ENCODE measurements at regions not wholly inside any gene's neighbourhood (a gene's known extent, or its start where the extent isn't known, plus 50 kb on each side); places are given as distances from the start of the nearest gene placed in this dataset.

- Histone ChIP-seq H3K36me3 (ENCODE audit: control insufficient read depth in 1 of 2, insufficient read depth in 2 of 2, low read length in 2 of 2) (no peaks in the 10 kb centered on the region), H3K9me3 (ENCODE audit: control insufficient read depth in 1 of 2, low read length in 2 of 2) (no peaks in the 10 kb centered on the region), H3K27me3 (ENCODE audit: low read depth, low read length) (no peaks in the 10 kb centered on the region), H3K4me3 (ENCODE audit: low read depth in 1 of 2, low read length in 2 of 2) (no peak overlapping the region), H3K4me1 (ENCODE audit: control insufficient read depth in 1 of 2, insufficient read depth in 2 of 2, low read length in 2 of 2) (no peaks in the 10 kb centered on the region), H3K27ac (ENCODE audit: low read length) (no peak overlapping the region)
Observed at GRCh38 chr18:11522992-11523391, 86.4 kb upstream of the SLC35G4 start.

GRCh38 chr18:11521853-11522252, 87.5 kb upstream of the SLC35G4 start:
- no peaks in the 10 kb centered on the region for H3K36me3 ChIP-seq (ENCODE audit: control insufficient read depth in 1 of 2, insufficient read depth in 2 of 2, low read length in 2 of 2)
- no peak overlapping the region for H3K27ac ChIP-seq (ENCODE audit: low read length)
- no peaks in the 10 kb centered on the region for H3K27me3 ChIP-seq (ENCODE audit: low read depth, low read length)
- no peak overlapping the region for H3K4me3 ChIP-seq (ENCODE audit: low read depth in 1 of 2, low read length in 2 of 2)
- no peaks in the 10 kb centered on the region for H3K4me1 ChIP-seq (ENCODE audit: control insufficient read depth in 1 of 2, insufficient read depth in 2 of 2, low read length in 2 of 2)
- no peaks in the 10 kb centered on the region for H3K9me3 ChIP-seq (ENCODE audit: control insufficient read depth in 1 of 2, low read length in 2 of 2)

GRCh38 chr18:11520536-11520935, 88.9 kb upstream of the SLC35G4 start:
- H3K9me3 ChIP-seq (ENCODE audit: control insufficient read depth in 1 of 2, low read length in 2 of 2): no peaks in the 10 kb centered on the region
- H3K27ac ChIP-seq (ENCODE audit: low read length): no peak overlapping the region
- H3K4me3 ChIP-seq (ENCODE audit: low read depth in 1 of 2, low read length in 2 of 2): no peak overlapping the region
- no peaks in the 10 kb centered on the region for H3K4me1 ChIP-seq (ENCODE audit: control insufficient read depth in 1 of 2, insufficient read depth in 2 of 2, low read length in 2 of 2)
- no peaks in the 10 kb centered on the region for H3K36me3 ChIP-seq (ENCODE audit: control insufficient read depth in 1 of 2, insufficient read depth in 2 of 2, low read length in 2 of 2)
- no peaks in the 10 kb centered on the region for H3K27me3 ChIP-seq (ENCODE audit: low read depth, low read length)

DNA sequence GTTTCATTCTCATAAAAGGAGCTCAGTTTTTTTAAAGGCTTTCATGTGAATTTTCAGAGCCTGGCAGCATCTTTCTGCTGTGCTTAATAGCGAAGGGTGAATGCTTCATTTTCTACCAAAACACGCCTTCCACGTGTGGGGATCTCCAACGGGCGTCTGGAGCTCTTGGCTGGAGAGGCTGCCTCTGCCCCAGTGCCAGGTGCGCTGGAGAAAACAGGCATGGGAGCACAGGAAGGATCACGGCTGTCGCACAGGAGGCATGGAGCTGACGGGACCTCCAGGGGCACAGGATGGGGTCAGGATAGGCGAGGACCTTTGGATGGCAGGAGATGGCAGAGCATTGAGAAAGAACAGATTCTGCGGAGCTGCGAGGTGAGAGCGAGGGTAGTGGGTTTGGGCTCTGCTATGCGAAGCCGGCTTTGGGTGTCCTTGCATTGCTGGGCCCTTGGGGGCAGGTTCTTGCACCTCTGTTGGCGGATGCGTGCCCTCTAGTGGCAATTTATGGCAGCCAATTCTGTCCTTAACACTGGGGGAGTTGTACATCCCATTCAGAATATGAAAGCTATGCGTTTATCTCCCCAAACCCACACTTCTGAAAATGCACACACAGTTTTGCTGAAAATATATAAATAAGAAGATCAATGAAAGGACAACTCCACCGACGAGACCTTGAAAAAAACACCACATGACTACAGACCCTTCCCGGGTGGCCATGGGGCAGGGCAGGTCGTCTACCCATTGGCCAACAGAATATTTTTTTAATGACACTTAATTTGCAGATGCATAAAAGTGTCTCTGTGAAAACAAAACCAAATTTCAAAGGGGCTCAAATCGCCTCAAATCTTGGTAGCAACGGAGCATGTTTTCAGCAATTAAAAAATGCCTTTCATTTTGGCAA, 90.4 kb upstream of the SLC35G4 start:
- Histone ChIP-seq H3K9me3 (ENCODE audit: control insufficient read depth in 1 of 2, low read length in 2 of 2) (no peaks in the 10 kb centered on the region), H3K4me3 (ENCODE audit: low read depth in 1 of 2, low read length in 2 of 2) (no peak overlapping the region), H3K27me3 (ENCODE audit: low read depth, low read length) (no peaks in the 10 kb centered on the region), H3K27ac (ENCODE audit: low read length) (no peak overlapping the region), H3K36me3 (ENCODE audit: control insufficient read depth in 1 of 2, insufficient read depth in 2 of 2, low read length in 2 of 2) (no peaks in the 10 kb centered on the region), H3K4me1 (ENCODE audit: control insufficient read depth in 1 of 2, insufficient read depth in 2 of 2, low read length in 2 of 2) (no peaks in the 10 kb centered on the region)

DNA sequence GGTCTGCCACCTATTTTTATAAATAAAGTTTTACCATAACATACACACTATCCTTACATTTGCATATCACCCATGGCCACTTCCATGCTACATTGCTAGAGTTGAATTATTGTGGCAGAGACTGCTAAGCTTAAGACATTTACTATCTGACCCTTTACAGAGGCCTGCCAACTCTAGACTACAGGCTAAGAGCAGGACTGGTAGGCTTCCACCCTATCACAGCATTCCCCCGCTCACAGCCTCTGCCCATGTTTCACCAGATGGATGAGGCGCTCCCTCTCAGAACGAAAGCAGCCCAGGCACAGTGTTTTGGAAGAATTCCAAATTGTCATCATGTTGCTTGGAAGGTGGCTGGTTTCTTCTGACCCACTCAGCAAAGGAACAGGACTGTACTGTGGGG, 91.7 kb upstream of the SLC35G4 start:
- Histone ChIP-seq H3K27me3 (ENCODE audit: low read depth, low read length) (no peaks in the 10 kb centered on the region), H3K4me1 (ENCODE audit: control insufficient read depth in 1 of 2, insufficient read depth in 2 of 2, low read length in 2 of 2) (no peaks in the 10 kb centered on the region), H3K4me3 (ENCODE audit: low read depth in 1 of 2, low read length in 2 of 2) (no peak overlapping the region), H3K36me3 (ENCODE audit: control insufficient read depth in 1 of 2, insufficient read depth in 2 of 2, low read length in 2 of 2) (no peaks in the 10 kb centered on the region), H3K9me3 (ENCODE audit: control insufficient read depth in 1 of 2, low read length in 2 of 2) (no peaks in the 10 kb centered on the region), H3K27ac (ENCODE audit: low read length) (no peak overlapping the region)

DNA sequence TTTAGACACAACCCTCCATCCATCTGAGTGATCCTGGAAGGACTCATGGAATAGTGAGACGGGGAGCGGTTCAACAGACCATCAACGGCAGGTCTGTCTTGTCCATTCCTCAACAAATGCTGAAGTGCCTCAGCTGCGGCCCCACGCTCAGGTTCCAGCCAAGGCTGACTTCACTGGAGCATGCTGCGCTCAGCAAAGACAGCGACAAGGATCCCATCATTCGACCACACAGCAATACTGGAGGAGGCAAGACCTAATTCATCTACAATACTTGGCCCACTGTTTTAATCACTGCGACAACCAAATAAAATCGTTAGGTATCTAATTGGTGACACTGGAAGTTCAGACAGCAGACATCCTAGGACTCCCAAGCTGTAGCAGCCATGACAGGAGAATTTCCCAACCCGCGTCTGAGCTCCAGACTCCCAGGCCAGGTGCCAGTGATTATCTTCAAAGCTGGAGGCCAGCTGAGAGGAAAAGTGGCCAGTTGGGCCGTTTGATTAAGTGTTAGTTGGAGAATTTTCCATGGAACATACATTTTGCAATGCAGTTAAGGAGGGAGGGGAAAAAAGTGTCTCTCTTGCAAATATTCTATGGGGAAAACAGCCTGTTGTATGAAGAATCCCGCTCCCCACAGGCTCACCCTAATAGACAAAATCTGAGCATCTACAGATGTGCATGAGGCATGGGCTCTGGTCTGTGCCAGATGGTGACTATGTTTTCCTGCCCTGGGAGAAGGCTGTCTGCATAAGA, 92.5 kb upstream of the SLC35G4 start:
- H3K4me1 ChIP-seq (ENCODE audit: control insufficient read depth in 1 of 2, insufficient read depth in 2 of 2, low read length in 2 of 2): no peaks in the 10 kb centered on the region
- H3K27ac ChIP-seq (ENCODE audit: low read length): no peak overlapping the region
- H3K4me3 ChIP-seq (ENCODE audit: low read depth in 1 of 2, low read length in 2 of 2): no peak overlapping the region
- H3K27me3 ChIP-seq (ENCODE audit: low read depth, low read length): no peaks in the 10 kb centered on the region
- H3K36me3 ChIP-seq (ENCODE audit: control insufficient read depth in 1 of 2, insufficient read depth in 2 of 2, low read length in 2 of 2): no peaks in the 10 kb centered on the region
- H3K9me3 ChIP-seq (ENCODE audit: control insufficient read depth in 1 of 2, low read length in 2 of 2): no peaks in the 10 kb centered on the region

DNA sequence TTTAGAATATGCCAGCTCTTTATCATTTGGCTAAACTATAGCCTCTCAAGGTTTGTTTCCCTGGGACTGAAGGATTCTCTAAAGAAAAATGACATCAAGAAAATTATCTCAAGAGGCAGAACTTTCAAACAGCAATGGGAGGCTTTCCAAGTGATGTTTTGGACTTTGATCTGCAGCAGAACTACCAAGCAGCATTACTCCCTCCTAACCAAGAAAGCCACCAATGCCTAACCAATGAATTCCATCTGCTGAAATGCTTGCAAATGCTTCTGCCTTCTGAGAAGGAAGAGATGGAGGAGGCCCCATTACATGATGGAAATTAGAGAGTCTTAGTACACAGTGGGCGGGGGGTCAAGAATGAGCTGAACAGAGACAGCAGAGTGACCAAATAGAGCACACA, 95.1 kb upstream of the SLC35G4 start:
- no peaks in the 10 kb centered on the region for H3K27me3 ChIP-seq (ENCODE audit: low read depth, low read length)
- H3K36me3 ChIP-seq (ENCODE audit: control insufficient read depth in 1 of 2, insufficient read depth in 2 of 2, low read length in 2 of 2): no peaks in the 10 kb centered on the region
- no peak overlapping the region for H3K27ac ChIP-seq (ENCODE audit: low read length)
- H3K4me1 ChIP-seq (ENCODE audit: control insufficient read depth in 1 of 2, insufficient read depth in 2 of 2, low read length in 2 of 2): no peaks in the 10 kb centered on the region
- H3K4me3 ChIP-seq (ENCODE audit: low read depth in 1 of 2, low read length in 2 of 2): no peak overlapping the region
- no peaks in the 10 kb centered on the region for H3K9me3 ChIP-seq (ENCODE audit: control insufficient read depth in 1 of 2, low read length in 2 of 2)

DNA sequence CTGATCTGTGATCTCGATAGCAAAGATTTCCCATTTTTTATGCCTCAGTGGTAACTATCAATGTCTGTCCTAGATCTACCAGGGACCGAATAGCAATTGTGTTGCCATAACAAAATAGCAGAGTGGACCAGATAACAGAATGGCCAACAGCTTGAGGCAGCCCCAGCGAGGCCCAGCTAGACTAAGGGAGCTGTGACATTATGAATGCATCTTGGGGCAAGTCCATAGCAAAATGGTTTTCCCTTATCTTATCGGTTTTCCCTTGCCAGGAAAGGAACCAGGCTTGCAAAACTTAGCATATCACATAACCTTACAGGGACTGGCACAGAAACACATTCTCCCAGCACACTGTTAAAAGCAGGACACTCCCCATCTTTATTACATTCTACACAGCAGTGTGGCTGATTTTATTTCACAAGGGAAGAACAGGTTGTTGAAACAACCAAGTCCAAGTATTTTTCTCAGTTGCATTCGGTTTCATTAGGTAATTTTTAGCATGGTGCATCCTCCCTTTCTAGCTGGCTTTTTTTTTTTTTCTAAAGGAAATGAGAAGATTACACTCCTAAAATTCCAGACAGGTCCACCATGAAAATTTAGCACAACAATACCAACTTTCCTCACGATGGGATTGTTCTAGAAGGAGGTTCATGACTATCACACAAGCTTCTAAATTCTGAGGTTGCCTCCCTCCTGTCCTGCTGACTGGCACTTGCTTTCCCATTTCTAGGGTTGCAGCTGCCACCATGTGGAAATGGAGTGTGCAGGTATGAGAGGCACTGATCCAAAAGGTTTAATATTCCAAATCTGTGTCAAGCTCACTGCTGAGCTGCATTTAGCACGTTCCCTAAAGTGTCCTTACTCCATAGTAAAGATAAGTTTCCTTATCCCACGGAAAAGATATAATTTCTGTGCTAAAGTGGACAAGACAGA, 97.0 kb upstream of the SLC35G4 start:
- H3K27ac ChIP-seq (ENCODE audit: low read length): no peak overlapping the region
- no peak overlapping the region for H3K4me3 ChIP-seq (ENCODE audit: low read depth in 1 of 2, low read length in 2 of 2)
- no peaks in the 10 kb centered on the region for H3K36me3 ChIP-seq (ENCODE audit: control insufficient read depth in 1 of 2, insufficient read depth in 2 of 2, low read length in 2 of 2)
- no peaks in the 10 kb centered on the region for H3K4me1 ChIP-seq (ENCODE audit: control insufficient read depth in 1 of 2, insufficient read depth in 2 of 2, low read length in 2 of 2)
- H3K27me3 ChIP-seq (ENCODE audit: low read depth, low read length): no peaks in the 10 kb centered on the region
- H3K9me3 ChIP-seq (ENCODE audit: control insufficient read depth in 1 of 2, low read length in 2 of 2): no peaks in the 10 kb centered on the region

DNA sequence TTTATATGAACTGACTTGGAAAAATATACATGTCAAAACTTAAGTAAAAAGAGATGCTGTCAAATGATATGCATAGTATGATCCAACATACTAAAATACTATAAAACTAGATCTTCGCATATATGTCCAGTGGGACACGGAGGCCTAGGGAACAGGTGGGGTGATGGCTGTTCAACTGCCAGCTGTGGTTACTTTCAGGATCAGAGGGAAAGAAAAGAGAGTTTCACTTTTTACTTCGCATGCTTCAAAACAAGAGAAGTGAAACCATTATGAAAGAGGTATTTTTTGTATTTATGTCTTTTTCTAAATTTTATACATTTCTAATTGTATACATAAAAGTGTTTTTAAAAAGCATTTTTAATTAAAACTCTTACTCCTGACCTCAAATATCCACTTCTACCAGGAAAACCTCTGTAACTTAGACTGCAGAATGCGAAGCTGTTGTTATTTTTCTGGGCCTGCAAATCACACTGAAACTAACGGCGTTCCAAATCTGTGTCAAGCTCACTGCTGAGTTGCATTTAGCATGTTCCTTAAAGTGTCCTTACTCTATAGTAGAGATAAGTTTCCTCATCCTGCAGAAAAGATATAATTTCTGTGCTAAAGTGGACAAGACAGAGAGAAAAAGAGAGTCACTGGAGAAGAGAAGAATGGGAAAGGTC, 97.8 kb upstream of the SLC35G4 start:
- Histone ChIP-seq H3K36me3 (ENCODE audit: control insufficient read depth in 1 of 2, insufficient read depth in 2 of 2, low read length in 2 of 2) (no peaks in the 10 kb centered on the region), H3K27me3 (ENCODE audit: low read depth, low read length) (no peaks in the 10 kb centered on the region), H3K4me1 (ENCODE audit: control insufficient read depth in 1 of 2, insufficient read depth in 2 of 2, low read length in 2 of 2) (no peaks in the 10 kb centered on the region), H3K4me3 (ENCODE audit: low read depth in 1 of 2, low read length in 2 of 2) (no peak overlapping the region), H3K9me3 (ENCODE audit: control insufficient read depth in 1 of 2, low read length in 2 of 2) (no peaks in the 10 kb centered on the region), H3K27ac (ENCODE audit: low read length) (no peak overlapping the region)

DNA sequence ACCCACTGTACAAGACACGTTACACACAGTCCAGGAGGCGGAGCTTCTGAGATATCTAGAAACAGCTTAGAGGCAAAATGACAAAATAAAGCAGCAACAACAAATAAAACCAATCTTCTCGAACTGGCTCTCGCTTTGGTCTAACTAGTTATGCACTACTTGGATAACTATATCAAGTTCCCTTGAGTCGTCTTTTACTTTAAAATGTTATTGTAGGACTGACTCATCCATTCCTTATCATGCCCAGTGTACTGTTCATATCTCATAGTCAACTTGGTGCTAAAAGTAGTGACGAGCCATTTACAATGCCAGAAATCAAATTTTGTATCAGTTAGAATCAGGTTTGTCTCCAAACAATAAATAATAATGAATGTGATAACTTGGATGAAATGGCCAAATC, 102.5 kb upstream of the SLC35G4 start:
- H3K4me3 ChIP-seq (ENCODE audit: low read depth in 1 of 2, low read length in 2 of 2): no peak overlapping the region
- no peaks in the 10 kb centered on the region for H3K9me3 ChIP-seq (ENCODE audit: control insufficient read depth in 1 of 2, low read length in 2 of 2)
- no peaks in the 10 kb centered on the region for H3K4me1 ChIP-seq (ENCODE audit: control insufficient read depth in 1 of 2, insufficient read depth in 2 of 2, low read length in 2 of 2)
- H3K27ac ChIP-seq (ENCODE audit: low read length): no peak overlapping the region
- no peaks in the 10 kb centered on the region for H3K27me3 ChIP-seq (ENCODE audit: low read depth, low read length)
- H3K36me3 ChIP-seq (ENCODE audit: control insufficient read depth in 1 of 2, insufficient read depth in 2 of 2, low read length in 2 of 2): no peaks in the 10 kb centered on the region

All from muscle layer of duodenum (tissue), 2 donors.